Endothelial cell of umbilical vein (primary cell): ENCODE measurements at regions not wholly inside any gene's neighbourhood (a gene's known extent, or its start where the extent isn't known, plus 50 kb on each side); places are given as distances from the start of the nearest gene placed in this dataset.

Experiments used
- BruUV-seq: library from RNA; stranded (reverse); fragments of 400-500 nt; replicated peaks from 2 replicates; lab custom pipeline; 2021; lab: Mats Ljungman, UMichigan
- CTCF ChIA-PET: fragments of 300-600, 350-600 bp; sonication (Branson Sonifier 250); formaldehyde crosslinking; loops from one replicate; lab custom pipeline; 2021; ENCODE audit warnings: antibody characterized with exemption, inconsistent platforms; lab: Charles Lee
- POLR2A ChIA-PET: fragments of 300-600, 350-600 bp; sonication (Branson Sonifier 250); formaldehyde crosslinking; loops from one replicate; lab custom pipeline; 2021; ENCODE audit warnings: antibody characterized with exemption, inconsistent platforms; lab: Charles Lee
- DNase-seq: peaks from one replicate; pipeline ENCODE4 v3.0.0-alpha.2; 2011; ENCODE audit warnings: low read depth, low spot score
- FAIRE-seq: peaks from 2 replicates; lab custom pipeline; 2011; peaks lifted over from hg19 to GRCh38; lab: Jason Lieb, UNC
- H2AFZ ChIP-seq: 2 replicates; pipeline ENCODE4 v1.6.0; 2012; ENCODE audit warnings: low read depth, low read length, control low read depth, inconsistent platforms
- H3K27ac ChIP-seq: 2 replicates; pipeline ENCODE4 v1.5.1; 2011; ENCODE audit warnings: low read depth, mild to moderate bottlenecking, control low read depth, low read length, moderate library complexity; ENCODE audit not compliant: insufficient read depth
- H3K27me3 ChIP-seq, 2 experiments: 2 replicates each; pipeline versions ENCODE4 v1.6.0 to v1.6.1; 2011; ENCODE audit warnings: low read length in 2 of 2, mixed read lengths in 1 of 2; ENCODE audit not compliant: control insufficient read depth in 2 of 2, insufficient read depth in 2 of 2
- H3K36me3 ChIP-seq, 2 experiments: 2 replicates in 1 of 2; 3 replicates in 1 of 2; pipeline ENCODE4 v1.5.1; 2011; ENCODE audit warnings: low read length in 2 of 2, mild to moderate bottlenecking in 1 of 2, moderate library complexity in 1 of 2; ENCODE audit not compliant: control insufficient read depth in 2 of 2, insufficient read depth in 2 of 2; ENCODE audit errors: extremely low read depth in 1 of 2
- H3K4me1 ChIP-seq: 3 replicates; pipeline ENCODE4 v1.5.1; 2011; ENCODE audit warnings: mild to moderate bottlenecking, low read length; ENCODE audit not compliant: control insufficient read depth, insufficient read depth; ENCODE audit errors: extremely low read depth
- H3K4me2 ChIP-seq: 2 replicates; pipeline ENCODE4 v1.6.1; 2011; ENCODE audit warnings: low read length, control low read depth, mixed read lengths; ENCODE audit not compliant: insufficient read depth
- H3K4me3 ChIP-seq, 3 experiments: fragments of 200-600 bp in 1 of 3; sonication (generic), shearing (Covaris generic) in 1 of 3; replicated peaks in 1 of 3; 2 replicates each; pipeline ENCODE4 v1.5.1; 2011 to 2016; ENCODE audit warnings: control low read depth in 3 of 3, low read length in 3 of 3, mild to moderate bottlenecking in 2 of 3, inconsistent platforms in 1 of 3, low read depth in 1 of 3, moderate library complexity in 1 of 3; ENCODE audit not compliant: insufficient read depth in 1 of 3
- H3K79me2 ChIP-seq: 2 replicates; pipeline ENCODE4 v1.6.0; 2012; ENCODE audit warnings: low read length, inconsistent platforms; ENCODE audit not compliant: control insufficient read depth, insufficient read depth
- H3K9ac ChIP-seq: replicated peaks from 2 replicates; pipeline ENCODE3; 2011; ENCODE audit warnings: low read length, control low read depth; ENCODE audit not compliant: insufficient read depth; ENCODE audit errors: extremely low read depth
- H3K9me1 ChIP-seq: replicated peaks from 3 replicates; pipeline ENCODE4 v1.6.0; 2011; ENCODE audit warnings: mild to moderate bottlenecking, low read length; ENCODE audit not compliant: control insufficient read depth, insufficient read depth; ENCODE audit errors: extremely low read depth
- H3K9me3 ChIP-seq: replicated peaks from 2 replicates; pipeline ENCODE4 v1.5.1; 2012; ENCODE audit warnings: low read length, inconsistent platforms; ENCODE audit not compliant: control insufficient read depth, insufficient read depth
- H4K20me1 ChIP-seq: replicated peaks from 2 replicates; pipeline ENCODE3; 2011; ENCODE audit warnings: mild to moderate bottlenecking, low read length; ENCODE audit not compliant: control insufficient read depth, insufficient read depth; ENCODE audit errors: extremely low read depth
- CTCF ChIP-seq, 2 donors: IDR thresholded peaks; 1 replicate in 1 of 2; 2 replicates in 1 of 2; pipeline ENCODE4 v1.5.1; 2011; ENCODE audit warnings: low read length in 2 of 2, mild to moderate bottlenecking in 2 of 2, moderate library complexity in 2 of 2, control low read depth in 1 of 2, inconsistent platforms in 1 of 2, low read depth in 1 of 2; ENCODE audit not compliant: insufficient read depth in 1 of 2; ENCODE audit errors: extremely low read depth in 1 of 2
- EZH2 ChIP-seq: IDR thresholded peaks from 2 replicates; pipeline ENCODE4 v1.6.1; 2012; ENCODE audit warnings: borderline replicate concordance, low read depth, mild to moderate bottlenecking, moderate library complexity, low read length, inconsistent platforms; ENCODE audit not compliant: severe bottlenecking
- FOS ChIP-seq: IDR thresholded peaks from 2 replicates; pipeline ENCODE4 v1.6.1; 2011; ENCODE audit warnings: mild to moderate bottlenecking, low read length, moderate library complexity, borderline replicate concordance; ENCODE audit not compliant: insufficient read depth
- GATA2 ChIP-seq: IDR thresholded peaks from 2 replicates; pipeline ENCODE4 v1.7.0; 2011; ENCODE audit warnings: low read depth, mild to moderate bottlenecking, moderate library complexity, mixed read lengths, low read length; ENCODE audit not compliant: insufficient read length, insufficient read depth
- JUN ChIP-seq: IDR thresholded peaks from 2 replicates; pipeline ENCODE4 v1.6.1; 2011; ENCODE audit warnings: borderline replicate concordance, low read depth; ENCODE audit not compliant: insufficient read length, insufficient read depth
- MAX ChIP-seq: IDR thresholded peaks from 2 replicates; pipeline ENCODE4 v1.6.1; 2011; ENCODE audit not compliant: insufficient read depth, insufficient read length
- POLR2A ChIP-seq: IDR thresholded peaks from 2 replicates; pipeline ENCODE4 v1.6.1; 2012; ENCODE audit warnings: low read depth, mild to moderate bottlenecking, control low read depth, low read length
- dilution Hi-C: fragments of 300-500 bp; cut with MboI; formaldehyde crosslinking; loops from one replicate; pipeline ENCODE4 v1.15.0; 2019; ENCODE audit warnings: low sequenced_read_pairs; ENCODE audit not compliant: extremely low pct_ligation_motif_present
- intact Hi-C: fragments of 100-400 bp; cut with micrococcal nuclease; formaldehyde crosslinking; loops from one replicate; pipeline ENCODE4 v1.10.0; 2022

- Histone ChIP-seq H3K27ac (no peak overlapping the region), H3K9ac (no peak overlapping the region), H3K9me1 (no peaks in the 10 kb centered on the region), H3K9me3 (peaks cover 18% of the 10 kb centered on the region), H4K20me1 (no peaks in the 10 kb centered on the region), H3K27me3 (no peaks in the 10 kb centered on the region), H3K79me2 (no peaks in the 10 kb centered on the region), H3K4me2 (no peak overlapping the region), H2AFZ (no peak overlapping the region), H3K36me3 (no peaks in the 10 kb centered on the region), H3K4me1 (no peaks in the 10 kb centered on the region), H3K4me3 (no peak overlapping the region)
- no TSS peak for BruUV-seq
- POLR2A ChIA-PET, result no interaction called here
- TF ChIP-seq POLR2A (no peak), MAX (no peak), EZH2 (no peak), JUN (no peak), FOS (no peak), GATA2 (no peak), CTCF (IDR thresholded peaks at IDR 0.05; ENCODE audit: extremely low read depth in 1 of 2, insufficient read depth in 1 of 2, low read depth in 1 of 2, low read length in 2 of 2) (no peak)
- no peak for DNase-seq
- no peak for FAIRE-seq
- dilution Hi-C loops, result no loop called here
- CTCF ChIA-PET, result no interaction called here
- intact Hi-C loops, result no loop called here
Observed at GRCh38 chr10:130479926-130480325, 343.7 kb downstream of the GLRX3 start.
